HG03575 (cell line): ENCODE measurements at regions not wholly inside any gene's neighbourhood (a gene's known extent, or its start where the extent isn't known, plus 50 kb on each side); places are given as distances from the start of the nearest gene placed in this dataset.
"Not testable (repeated sequence)": the region's sequence is repeated elsewhere in the genome, so short reads cannot be mapped to it uniquely, and the experiment has no call there.

Experiments
- ATAC-seq: cut with Tn5 transposase; IDR thresholded peaks from one replicate; pipeline ENCODE4 v1.9.1; 2021; ENCODE audit not compliant: unreplicated experiment, insufficient number of reproducible peaks, low FRiP score; ENCODE audit errors: extremely low read depth

DNA sequence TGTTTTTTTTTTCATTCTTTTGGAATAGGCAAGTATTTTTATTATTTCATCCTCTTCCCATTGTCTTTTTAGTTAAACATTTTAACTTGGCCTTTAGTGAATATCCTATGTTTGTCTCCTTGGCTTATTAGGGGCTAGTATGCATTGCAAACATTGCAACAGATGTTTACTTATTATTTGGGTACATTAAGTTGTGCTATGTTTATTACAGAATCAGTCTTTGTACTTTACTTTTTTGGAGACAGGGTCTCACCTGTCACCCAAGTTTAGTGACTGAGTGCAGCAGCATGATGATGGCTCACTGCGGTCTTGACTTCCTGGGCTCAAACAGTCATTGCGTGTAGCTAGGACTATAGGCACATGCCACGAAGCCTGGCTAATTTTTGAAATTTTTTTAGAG lies 51.1 kb upstream of the NUDT6 start:
- no peak for ATAC-seq

- ATAC-seq: no peak
Measured at GRCh38 chr4:122976111-122976510, 53.7 kb upstream of the NUDT6 start.

- ATAC-seq: no peak
Measured at GRCh38 chr4:122977103-122977502, 54.7 kb upstream of the NUDT6 start.

DNA sequence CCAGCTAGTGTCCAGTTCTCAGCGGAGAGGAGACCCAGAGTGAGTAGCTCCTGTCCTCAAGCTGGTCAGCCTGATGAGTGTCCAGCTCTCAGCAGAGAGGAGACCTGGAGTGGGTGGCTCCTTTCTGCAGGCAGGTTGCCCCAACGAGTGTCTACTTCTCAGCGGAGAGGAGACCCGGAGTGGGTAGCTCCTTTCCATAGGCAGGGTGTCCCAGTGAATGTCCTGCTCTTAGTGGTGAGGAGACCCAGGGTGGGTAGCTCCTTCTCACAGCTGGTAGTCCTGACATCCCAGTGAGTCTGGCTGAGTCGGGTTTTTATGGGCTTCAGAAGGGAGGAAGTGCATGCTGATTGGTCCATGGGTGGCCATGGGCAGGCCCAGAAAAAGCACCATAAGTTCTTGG lies 55.7 kb upstream of the NUDT6 start:
- no peak for ATAC-seq

- no peak for ATAC-seq
Measured at GRCh38 chr4:122978789-122979188, 56.4 kb upstream of the NUDT6 start.

DNA sequence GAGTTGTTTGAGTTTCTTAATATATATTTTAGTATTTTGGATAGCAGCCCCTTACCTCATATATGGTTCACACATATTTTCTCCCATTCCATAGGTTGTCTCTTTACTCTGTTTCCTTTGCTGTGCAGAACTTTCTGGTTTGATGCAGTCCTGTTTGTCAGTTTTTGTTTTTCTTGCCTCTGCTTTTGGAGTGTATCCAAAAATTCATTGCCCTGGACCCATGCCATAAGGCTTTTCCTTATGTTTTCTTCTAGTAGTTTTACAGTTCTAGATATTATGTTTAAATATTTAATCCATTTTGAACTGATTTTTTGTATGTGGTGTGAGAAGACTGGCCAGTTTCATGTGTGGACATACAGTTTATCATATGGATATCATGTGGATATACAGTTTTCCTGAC lies 58.5 kb upstream of the NUDT6 start:
- ATAC-seq: no peak

DNA sequence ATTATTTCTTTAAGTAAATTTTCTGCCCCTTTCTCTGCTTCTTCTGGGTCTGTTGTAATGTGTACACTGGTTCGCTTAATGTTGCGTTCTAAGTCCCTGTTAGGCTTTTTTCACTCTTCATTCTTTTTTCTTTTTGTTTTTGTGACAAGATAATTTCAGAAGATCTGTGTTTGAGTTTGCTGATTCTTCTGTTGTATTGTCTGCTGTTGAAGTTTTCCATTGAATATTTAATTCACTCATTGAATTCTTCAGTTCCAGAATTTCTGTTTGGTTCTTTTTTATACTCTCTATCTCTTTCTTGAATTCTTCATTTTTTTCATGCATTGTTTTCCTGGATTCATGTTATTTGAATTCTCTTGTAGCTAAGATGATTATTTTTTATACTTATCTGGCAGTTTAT lies 66.3 kb upstream of the NUDT6 start:
- no peak for ATAC-seq

GRCh38 chr4:122990891-122991290 lies 68.5 kb upstream of the NUDT6 start:
- no peak for ATAC-seq

- no peak for ATAC-seq
Measured at GRCh38 chr4:122992057-122992456, 69.7 kb upstream of the NUDT6 start.

- no peak for ATAC-seq
Measured at GRCh38 chr4:122992641-122993040, 70.2 kb upstream of the NUDT6 start.

DNA sequence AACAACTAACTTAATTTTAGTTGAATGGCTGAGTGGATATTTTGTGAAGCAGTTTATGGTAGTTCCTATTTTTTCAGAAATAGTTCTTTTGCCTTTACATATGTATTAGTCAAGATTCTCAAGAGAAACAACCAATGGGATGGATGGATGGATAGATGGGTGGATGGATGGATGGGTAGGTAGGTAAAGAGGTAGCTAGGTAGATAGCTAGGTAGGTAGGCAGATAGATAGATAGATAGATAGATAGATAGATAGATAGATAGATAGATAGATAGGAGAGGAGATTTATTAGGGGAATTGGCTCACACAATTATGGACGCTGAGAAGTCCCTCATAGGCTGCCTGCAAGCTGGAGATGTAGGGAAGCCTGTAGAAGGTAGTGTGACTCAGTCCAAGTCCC lies 74.0 kb upstream of the NUDT6 start:
- ATAC-seq: no peak

- no peak for ATAC-seq
Measured at GRCh38 chr4:122997463-122998101, 75.2 kb upstream of the NUDT6 start.

- ATAC-seq: not testable (repeated sequence)
Measured at GRCh38 chr4:123004079-123004478, 81.7 kb upstream of the NUDT6 start.

- not testable (repeated sequence) for ATAC-seq
Measured at GRCh38 chr4:123005126-123005525, 82.7 kb upstream of the NUDT6 start.

DNA sequence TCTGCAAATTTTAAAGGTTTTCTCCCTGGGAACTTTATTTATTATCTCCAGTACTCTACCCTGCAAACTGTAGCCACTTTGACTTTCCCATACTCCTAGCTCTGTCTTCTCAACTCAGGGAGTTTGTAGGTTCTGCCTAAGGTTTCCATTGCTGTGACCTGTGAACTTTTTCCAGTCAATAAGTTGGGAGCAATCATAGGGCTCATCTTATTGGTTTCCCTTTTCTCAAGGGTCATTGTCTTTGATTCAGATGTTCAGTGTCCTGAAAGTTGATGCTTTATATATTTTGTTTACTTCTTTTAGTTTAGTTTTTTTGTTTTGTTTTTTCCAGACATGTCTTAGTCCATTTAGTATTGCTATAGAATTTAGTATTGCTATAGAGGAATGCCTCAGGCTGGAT lies 85.3 kb upstream of the NUDT6 start:
- no peak for ATAC-seq

GRCh38 chr4:123012416-123012815 lies 90.0 kb upstream of the NUDT6 start:
- not testable (repeated sequence) for ATAC-seq

DNA sequence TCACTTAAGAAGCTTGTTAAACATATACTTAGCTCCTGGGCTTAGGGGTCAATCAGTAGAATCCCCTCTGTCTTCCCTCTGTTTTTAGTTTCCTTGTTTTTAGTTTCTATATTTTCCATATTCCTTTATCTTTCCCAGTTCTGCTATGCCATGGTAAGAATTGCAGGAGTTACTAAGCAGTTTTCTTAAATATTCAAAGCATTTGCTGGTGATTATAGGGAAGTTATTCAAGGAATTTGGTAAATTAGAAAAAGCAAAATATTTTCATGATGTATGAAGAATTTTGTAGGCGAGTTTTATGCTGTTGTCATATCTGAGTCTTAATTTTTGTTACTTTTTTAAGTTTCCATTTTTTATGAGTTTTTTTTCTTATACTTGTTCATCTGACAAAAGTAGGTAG lies 91.6 kb upstream of the NUDT6 start:
- no peak for ATAC-seq

DNA sequence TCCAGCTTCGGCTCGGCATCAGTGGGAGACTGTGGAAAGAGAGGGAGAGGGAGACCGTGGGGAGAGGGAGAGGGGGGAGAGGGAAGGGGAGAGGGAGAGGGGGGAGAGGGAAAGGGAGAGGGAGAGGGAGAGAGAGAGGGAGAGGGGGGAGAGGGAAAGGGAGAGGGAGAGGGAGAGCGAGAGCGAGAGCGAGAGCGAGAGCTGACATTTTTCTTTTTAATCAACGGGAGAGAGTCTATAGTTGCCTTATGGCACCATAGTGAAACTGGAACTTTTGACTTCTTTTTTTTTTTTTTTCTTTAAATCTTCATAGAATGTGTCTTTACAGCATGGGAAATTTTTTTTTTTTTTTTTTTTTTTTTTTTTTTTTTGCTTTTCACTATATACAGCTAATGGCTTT lies 94.7 kb upstream of the NUDT6 start:
- no peak for ATAC-seq

DNA sequence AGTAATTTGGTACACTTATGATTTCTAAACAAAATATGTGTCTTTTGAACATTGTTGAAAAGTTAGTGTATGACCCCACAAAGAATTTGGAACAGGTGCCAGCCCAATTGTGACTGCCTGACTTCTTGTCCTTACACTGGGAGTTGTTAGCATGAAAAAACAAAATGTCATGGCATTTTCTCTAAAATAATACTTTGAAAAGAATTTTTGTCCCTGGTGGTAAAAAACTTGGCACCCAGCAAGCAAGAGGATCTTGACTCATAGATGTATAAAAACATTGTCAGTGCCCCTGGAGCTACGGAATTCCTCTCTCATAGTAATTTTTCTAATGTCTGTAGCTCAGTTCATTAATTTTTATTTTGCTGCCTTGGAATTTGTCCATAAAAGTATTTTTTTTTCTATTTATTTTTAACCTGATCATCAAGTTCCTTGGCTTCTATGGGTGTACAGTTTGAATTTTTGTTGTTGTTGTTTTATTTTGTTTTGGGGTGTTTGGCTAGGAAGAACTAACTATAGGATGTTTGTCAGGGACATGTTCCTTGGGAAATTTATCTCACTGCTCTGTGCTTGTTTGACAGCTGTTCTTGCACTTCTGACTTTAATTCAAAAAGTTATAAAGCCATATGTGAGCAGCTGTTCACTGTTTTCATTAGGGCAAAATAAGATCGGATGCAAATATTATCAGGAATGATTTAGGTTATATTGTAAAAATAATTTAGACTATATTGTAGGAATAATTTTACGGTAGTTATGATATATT lies 95.4 kb upstream of the NUDT6 start:
- ATAC-seq: no peak

- no peak for ATAC-seq
Measured at GRCh38 chr4:123018396-123018775, 96.0 kb upstream of the NUDT6 start.

- no peak for ATAC-seq
Measured at GRCh38 chr4:123020285-123020684, 97.9 kb upstream of the NUDT6 start.
